ENCODE measurements at regions not wholly inside any gene's neighbourhood (a gene's known extent, or its start where the extent isn't known, plus 50 kb on each side); places are given as distances from the start of the nearest gene placed in this dataset.

DNA sequence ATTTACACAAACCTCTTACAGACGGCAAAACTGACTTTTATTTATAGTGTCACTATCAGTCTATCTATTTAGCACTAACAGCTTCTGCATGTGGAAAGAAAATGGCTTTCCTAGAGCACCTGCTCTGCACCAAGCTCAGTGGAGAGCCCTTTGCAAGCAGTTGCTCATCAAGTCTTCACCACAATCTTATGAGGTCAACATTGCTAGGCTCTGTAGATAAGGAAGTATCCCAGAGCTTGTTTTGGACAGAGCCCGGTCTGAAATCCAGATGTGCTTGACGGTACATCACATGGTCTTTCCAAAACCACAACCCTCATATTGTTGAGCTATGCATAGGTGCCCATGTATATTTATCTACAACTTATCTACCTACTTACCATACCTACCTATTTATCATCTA is 572.7 kb upstream of the CDH5 start:
- H3K4me1 Mint-ChIP-seq, result peaks cover 0 to 2% (median 0%) of the 10 kb centered on the region in 7 donors
- no peak overlapping the region for H3K27ac ChIP-seq (ENCODE audit: low read depth, low read length)
- H3K9me3 ChIP-seq (ENCODE audit: control insufficient read depth in 2 of 3, low read length in 3 of 3), result no peaks in the 10 kb centered on the region
- peaks cover 0 to 20% (median 4%) of the 10 kb centered on the region in 11 donors for H3K9me3 Mint-ChIP-seq
- H3K4me3 Mint-ChIP-seq, result no peak overlapping the region
- H3K4me1 ChIP-seq (ENCODE audit: control insufficient read depth in 2 of 2, insufficient read depth in 2 of 2, low read length in 2 of 2), result no peaks in the 10 kb centered on the region
- H3K27me3 Mint-ChIP-seq, result peaks cover 0 to 12% (median 0%) of the 10 kb centered on the region in 5 donors
- no peak for ATAC-seq
- no peak overlapping the region for H3K4me3 ChIP-seq (ENCODE audit: low read length)
- H3K27me3 ChIP-seq (ENCODE audit: control insufficient read depth in 2 of 2, insufficient read depth in 2 of 2, low read length in 2 of 2), result no peaks in the 10 kb centered on the region
- ChIA-PET CTCF (no interaction called here), POLR2A (no interaction called here)
- H3K27ac Mint-ChIP-seq, result no peak overlapping the region
- no peak for DNase-seq
- intact Hi-C loops (cut with micrococcal nuclease), result no loop called here
- H3K36me3 ChIP-seq (ENCODE audit: control insufficient read depth in 2 of 3, insufficient read depth in 3 of 3, low read length in 3 of 3), result no peaks in the 10 kb centered on the region
- H3K36me3 Mint-ChIP-seq, result no peaks in the 10 kb centered on the region

DNA sequence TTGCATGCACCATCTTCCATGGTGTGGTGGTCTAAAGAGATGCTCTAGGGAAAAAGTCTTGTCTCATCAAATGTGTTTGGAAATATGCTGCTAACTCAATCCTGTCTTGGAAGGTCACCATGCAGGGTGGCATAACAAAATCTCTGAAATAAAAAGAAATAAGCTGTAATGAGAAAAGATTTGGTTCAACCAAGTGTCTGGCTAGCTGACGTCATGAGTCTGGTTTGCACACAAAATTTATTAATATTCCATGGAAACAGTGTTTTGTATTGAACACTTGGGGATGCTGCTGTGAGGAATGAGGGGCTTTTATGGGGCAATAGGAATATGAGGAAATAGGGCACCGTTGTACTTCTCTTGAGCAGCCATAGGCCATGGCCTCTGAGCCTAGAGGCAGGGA is 575.7 kb upstream of the CDH5 start:
- no peak for ATAC-seq
- Mint-ChIP-seq H3K4me1 (no peaks in the 10 kb centered on the region), H3K36me3 (no peaks in the 10 kb centered on the region), H3K4me3 (no peak overlapping the region), H3K27ac (no peak overlapping the region), H3K27me3 (peaks cover 0 to 8% (median 0%) of the 10 kb centered on the region in 5 donors), H3K9me3 (peaks cover 0 to 10% (median 0%) of the 10 kb centered on the region in 11 donors)
- ChIA-PET CTCF (no interaction called here), POLR2A (no interaction called here)
- H3K27me3 ChIP-seq (ENCODE audit: control insufficient read depth in 2 of 2, insufficient read depth in 2 of 2, low read length in 2 of 2), result no peaks in the 10 kb centered on the region
- no peak overlapping the region for H3K4me3 ChIP-seq (ENCODE audit: low read length)
- no peak for DNase-seq
- intact Hi-C loops (cut with micrococcal nuclease), result no loop called here
- H3K9me3 ChIP-seq (ENCODE audit: control insufficient read depth in 2 of 3, low read length in 3 of 3), result no peaks in the 10 kb centered on the region
- no peak overlapping the region for H3K27ac ChIP-seq (ENCODE audit: low read depth, low read length)
- H3K4me1 ChIP-seq (ENCODE audit: control insufficient read depth in 2 of 2, insufficient read depth in 2 of 2, low read length in 2 of 2), result no peaks in the 10 kb centered on the region
- no peaks in the 10 kb centered on the region for H3K36me3 ChIP-seq (ENCODE audit: control insufficient read depth in 2 of 3, insufficient read depth in 3 of 3, low read length in 3 of 3)

DNA sequence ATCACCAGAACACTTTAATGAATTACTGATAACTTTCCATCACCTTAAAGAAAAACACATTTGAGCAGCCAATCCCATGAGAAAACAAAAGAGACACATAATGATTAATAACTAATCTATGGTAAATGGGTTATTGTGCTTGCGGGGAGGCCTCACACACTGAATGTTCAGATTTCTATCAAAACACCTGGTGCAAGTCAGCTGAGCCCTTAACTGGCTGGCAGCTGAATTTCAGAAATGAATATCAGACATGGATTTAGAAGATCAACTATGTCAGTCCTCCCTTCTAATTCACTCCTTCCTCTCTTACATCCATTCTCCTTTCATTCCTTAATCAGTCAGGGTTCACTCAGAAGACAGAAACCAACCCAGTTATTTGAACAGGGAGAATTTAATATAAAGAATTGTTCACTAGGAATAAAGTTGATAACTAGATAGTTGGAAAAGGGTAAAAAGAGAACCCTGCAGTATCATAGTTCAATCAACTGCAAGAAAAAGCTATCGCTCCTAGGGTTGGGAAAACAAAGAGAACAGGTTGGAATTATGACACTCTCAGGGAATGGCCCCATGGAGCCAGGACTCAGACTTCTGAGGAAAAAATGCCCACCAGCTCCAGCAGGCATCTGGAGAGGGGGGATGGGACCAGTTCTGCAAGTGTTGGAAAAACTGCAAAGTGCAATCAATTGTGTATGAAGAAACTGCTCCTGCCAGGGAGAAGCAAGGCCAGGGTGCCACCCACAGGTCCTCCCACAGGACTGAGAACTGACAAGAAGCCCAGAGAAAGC is 577.1 kb upstream of the CDH5 start:
- no peak overlapping the region for H3K4me3 Mint-ChIP-seq
- H3K36me3 Mint-ChIP-seq, result no peaks in the 10 kb centered on the region
- intact Hi-C loops (cut with micrococcal nuclease), result no loop called here
- ATAC-seq (no peak), DNase-seq (no peak)
- POLR2A ChIA-PET, result no interaction called here
- H3K27me3 Mint-ChIP-seq, result peaks cover 0 to 12% (median 5%) of the 10 kb centered on the region in 5 donors
- Histone ChIP-seq H3K27ac (ENCODE audit: low read depth, low read length) (no peak overlapping the region), H3K36me3 (ENCODE audit: control insufficient read depth in 2 of 3, insufficient read depth in 3 of 3, low read length in 3 of 3) (no peaks in the 10 kb centered on the region), H3K27me3 (ENCODE audit: control insufficient read depth in 2 of 2, insufficient read depth in 2 of 2, low read length in 2 of 2) (no peaks in the 10 kb centered on the region), H3K4me1 (ENCODE audit: control insufficient read depth in 2 of 2, insufficient read depth in 2 of 2, low read length in 2 of 2) (no peaks in the 10 kb centered on the region), H3K4me3 (ENCODE audit: low read length) (no peak overlapping the region), H3K9me3 (ENCODE audit: control insufficient read depth in 2 of 3, low read length in 3 of 3) (no peaks in the 10 kb centered on the region)
- CTCF ChIA-PET, result no interaction called here
- H3K27ac Mint-ChIP-seq, result peak overlapping the region in 1 of 9 donors; percentile 11
- H3K4me1 Mint-ChIP-seq, result no peaks in the 10 kb centered on the region
- H3K9me3 Mint-ChIP-seq, result peaks cover 0 to 12% (median 2%) of the 10 kb centered on the region in 11 donors

DNA sequence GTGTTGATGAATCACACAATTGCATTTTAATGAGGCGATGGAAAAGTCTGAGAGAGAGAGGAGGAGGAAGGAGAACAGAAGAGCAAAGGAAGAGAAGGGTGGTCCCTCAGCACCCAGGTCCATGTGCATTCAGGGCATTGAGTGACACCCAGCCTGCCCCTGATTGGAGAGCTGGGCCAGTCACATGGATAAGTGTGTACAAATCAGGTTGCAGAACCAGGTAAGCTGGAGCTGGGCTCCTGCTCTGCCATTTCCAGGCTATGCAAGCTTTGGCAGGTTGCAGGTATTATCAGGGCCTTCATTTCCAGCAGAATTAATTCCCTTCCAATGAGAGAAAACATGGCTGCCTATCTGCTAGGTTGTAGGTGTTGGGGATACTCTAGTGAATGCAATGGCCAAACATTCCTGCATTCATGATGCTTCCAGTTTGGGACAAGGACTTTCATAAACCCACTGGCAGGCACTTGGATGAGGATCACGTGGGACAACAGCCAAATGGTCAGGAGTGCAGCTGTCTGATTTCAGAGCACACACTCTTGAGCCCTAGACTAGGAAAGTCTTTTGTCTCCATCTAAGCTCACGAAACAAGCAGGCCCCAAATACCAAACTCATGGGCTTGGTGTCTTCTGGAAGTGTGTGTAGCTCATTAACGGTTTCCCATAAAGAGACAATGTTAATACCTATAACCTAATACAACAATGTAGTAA is 577.9 kb upstream of the CDH5 start:
- ChIA-PET POLR2A (no interaction called here), CTCF (no interaction called here)
- no peak overlapping the region for H3K4me3 Mint-ChIP-seq
- intact Hi-C loops (cut with micrococcal nuclease), result no loop called here
- Histone ChIP-seq H3K36me3 (ENCODE audit: control insufficient read depth in 2 of 3, insufficient read depth in 3 of 3, low read length in 3 of 3) (no peaks in the 10 kb centered on the region), H3K4me1 (ENCODE audit: control insufficient read depth in 2 of 2, insufficient read depth in 2 of 2, low read length in 2 of 2) (no peaks in the 10 kb centered on the region), H3K27ac (ENCODE audit: low read depth, low read length) (no peak overlapping the region), H3K9me3 (ENCODE audit: control insufficient read depth in 2 of 3, low read length in 3 of 3) (no peaks in the 10 kb centered on the region), H3K27me3 (ENCODE audit: control insufficient read depth in 2 of 2, insufficient read depth in 2 of 2, low read length in 2 of 2) (no peaks in the 10 kb centered on the region), H3K4me3 (ENCODE audit: low read length) (no peak overlapping the region)
- H3K9me3 Mint-ChIP-seq, result peaks cover 0 to 12% (median 4%) of the 10 kb centered on the region in 11 donors
- H3K36me3 Mint-ChIP-seq, result no peaks in the 10 kb centered on the region
- no peak overlapping the region for H3K27ac Mint-ChIP-seq
- no peaks in the 10 kb centered on the region for H3K4me1 Mint-ChIP-seq
- DNase-seq, result no peak
- H3K27me3 Mint-ChIP-seq, result peaks cover 0 to 16% (median 11%) of the 10 kb centered on the region in 5 donors
- ATAC-seq, result no peak

DNA sequence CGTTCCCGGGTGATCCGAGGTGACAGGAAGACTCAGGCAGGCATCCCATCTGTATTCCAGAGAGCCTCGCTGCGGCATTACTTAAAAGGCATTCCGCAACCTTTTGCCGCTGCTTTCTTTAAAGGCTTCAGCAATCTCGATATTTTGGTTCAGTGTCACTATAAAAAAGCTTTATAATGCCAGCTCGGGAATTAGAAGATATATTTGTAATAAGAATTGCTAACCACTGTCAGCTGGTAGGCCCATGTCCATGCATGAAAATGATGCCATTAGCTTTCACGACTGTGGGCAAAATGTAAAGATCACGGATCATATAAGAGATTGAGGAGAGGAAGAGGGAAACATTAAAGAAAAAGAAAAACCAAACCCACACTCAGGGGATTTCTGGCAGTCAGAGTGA is 578.6 kb upstream of the CDH5 start:
- Mint-ChIP-seq H3K4me1 (no peaks in the 10 kb centered on the region), H3K27me3 (peaks cover 0 to 16% (median 12%) of the 10 kb centered on the region in 5 donors), H3K27ac (no peak overlapping the region), H3K36me3 (no peaks in the 10 kb centered on the region), H3K9me3 (peaks cover 0 to 12% (median 4%) of the 10 kb centered on the region in 11 donors), H3K4me3 (no peak overlapping the region)
- POLR2A ChIA-PET, result no interaction called here
- intact Hi-C loops (cut with micrococcal nuclease), result no loop called here
- no peaks in the 10 kb centered on the region for H3K27me3 ChIP-seq (ENCODE audit: control insufficient read depth in 2 of 2, insufficient read depth in 2 of 2, low read length in 2 of 2)
- no peak overlapping the region for H3K4me3 ChIP-seq (ENCODE audit: low read length)
- DNase-seq (no peak), ATAC-seq (no peak)
- no peaks in the 10 kb centered on the region for H3K4me1 ChIP-seq (ENCODE audit: control insufficient read depth in 2 of 2, insufficient read depth in 2 of 2, low read length in 2 of 2)
- CTCF ChIA-PET, result no interaction called here
- H3K36me3 ChIP-seq (ENCODE audit: control insufficient read depth in 2 of 3, insufficient read depth in 3 of 3, low read length in 3 of 3), result no peaks in the 10 kb centered on the region
- H3K27ac ChIP-seq (ENCODE audit: low read depth, low read length), result no peak overlapping the region
- H3K9me3 ChIP-seq (ENCODE audit: control insufficient read depth in 2 of 3, low read length in 3 of 3), result no peaks in the 10 kb centered on the region

DNA sequence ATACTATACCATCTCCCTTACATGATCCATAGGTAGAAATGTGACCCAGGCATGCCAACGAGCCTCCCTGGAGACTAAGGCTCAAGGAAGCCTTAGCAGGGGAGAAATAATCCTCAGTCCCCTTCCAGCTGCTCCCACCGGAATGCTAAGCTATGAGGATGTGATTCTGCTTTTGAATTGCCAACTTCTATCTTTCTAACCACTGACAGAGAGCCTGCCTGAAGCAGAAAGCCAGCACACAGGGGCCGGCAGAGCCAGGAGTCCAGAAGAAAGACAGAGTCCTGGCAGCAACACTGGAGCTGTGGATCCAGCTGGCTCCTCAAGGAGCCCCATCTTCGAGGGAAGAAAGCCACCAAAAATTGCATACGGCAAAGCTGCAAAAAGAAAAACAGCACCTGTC is 579.6 kb upstream of the CDH5 start:
- no peak overlapping the region for H3K27ac ChIP-seq (ENCODE audit: low read depth, low read length)
- intact Hi-C loops (cut with micrococcal nuclease), result no loop called here
- CTCF ChIA-PET, result no interaction called here
- H3K4me1 Mint-ChIP-seq, result no peaks in the 10 kb centered on the region
- no peak overlapping the region for H3K4me3 ChIP-seq (ENCODE audit: low read length)
- no peak overlapping the region for H3K27ac Mint-ChIP-seq
- DNase-seq (no peak), ATAC-seq (no peak)
- H3K27me3 ChIP-seq (ENCODE audit: control insufficient read depth in 2 of 2, insufficient read depth in 2 of 2, low read length in 2 of 2), result no peaks in the 10 kb centered on the region
- H3K27me3 Mint-ChIP-seq, result peaks cover 0 to 16% (median 8%) of the 10 kb centered on the region in 5 donors
- peaks cover 0 to 7% (median 0%) of the 10 kb centered on the region in 11 donors for H3K9me3 Mint-ChIP-seq
- no peaks in the 10 kb centered on the region for H3K36me3 Mint-ChIP-seq
- POLR2A ChIA-PET, result no interaction called here
- no peaks in the 10 kb centered on the region for H3K4me1 ChIP-seq (ENCODE audit: control insufficient read depth in 2 of 2, insufficient read depth in 2 of 2, low read length in 2 of 2)
- H3K4me3 Mint-ChIP-seq, result no peak overlapping the region
- no peaks in the 10 kb centered on the region for H3K36me3 ChIP-seq (ENCODE audit: control insufficient read depth in 2 of 3, insufficient read depth in 3 of 3, low read length in 3 of 3)
- no peaks in the 10 kb centered on the region for H3K9me3 ChIP-seq (ENCODE audit: control insufficient read depth in 2 of 3, low read length in 3 of 3)

Data from naive thymus-derived CD4-positive, alpha-beta T cell (primary cell).